Psoas muscle (tissue), 7 donors: ENCODE measurements at regions not wholly inside any gene's neighbourhood (a gene's known extent, or its start where the extent isn't known, plus 50 kb on each side); places are given as distances from the start of the nearest gene placed in this dataset.

Experiments
- ATAC-seq, 4 donors: fragments of 200-7000 bp; cut with Tn5 transposase; one replicate each; pipeline ENCODE4 v1.9.1; 2020; ENCODE audit warnings: moderate library complexity in 3 of 4, mild to moderate bottlenecking in 2 of 4
- DNase-seq, 2 donors: peaks; one replicate each; pipeline ENCODE4 v3.0.0-alpha.2; 2020
- H3K27ac ChIP-seq: fragments of 200-600 bp; one replicate; pipeline ENCODE4 v1.8.0; 2022
- H3K27me3 ChIP-seq, 3 donors: fragments of 200-600 bp in 1 of 3; one replicate each; pipeline versions ENCODE4 v1.6.1 to v1.8.0; 2013 to 2022; ENCODE audit warnings: low read length in 2 of 3, mild to moderate bottlenecking in 2 of 3, moderate library complexity in 1 of 3; ENCODE audit not compliant: insufficient read depth in 3 of 3
- H3K36me3 ChIP-seq, 2 donors: fragments of 200-600 bp in 1 of 2; one replicate each; pipeline versions ENCODE4 v1.6.1 to v1.8.0; 2013 to 2022; ENCODE audit warnings: low read depth in 1 of 2, mild to moderate bottlenecking in 1 of 2, moderate library complexity in 1 of 2; ENCODE audit not compliant: insufficient read depth in 1 of 2
- H3K4me1 ChIP-seq: fragments of 200-600 bp; one replicate; pipeline ENCODE4 v1.8.0; 2022
- H3K4me3 ChIP-seq: fragments of 200-600 bp; one replicate; pipeline ENCODE4 v1.8.0; 2022; ENCODE audit warnings: mild to moderate bottlenecking
- H3K9me3 ChIP-seq: fragments of 200-600 bp; one replicate; pipeline ENCODE4 v1.8.0; 2022
- WGBS, 3 donors: extraction: QIAGEN DNeasy Blood & Tissue Kit; methylation state at CpG; one replicate each; pipeline versions ENCODE4 v1.1.6 to v1.1.7; 2013; 5-methylcytosine and 5-hydroxymethylcytosine counted together
- intact Hi-C, 2 donors: fragments of 100-400 bp; cut with DNase I; formaldehyde crosslinking; loops; one replicate each; pipeline versions ENCODE4 v1.11.0 to v1.14.2; 2022
- TF ChIP-seq, protein P1 (sequence below): fragments of 200-600 bp; IDR thresholded peaks from one replicate; pipeline ENCODE4 v1.8.0; 2022; ENCODE audit warnings: antibody characterized with exemption
- donor health status: healthy with polysubstance abuse.
- donor health status: DM: no; HTN: no; CAD: no; lungs with moderate emphysema.
- donor health status: Bipolar disorder and iron deficiency.
- donor health status: healthy.
- donor health status: DM: yes; HTN: yes; CAD: no.
- donor health status: DM: no; HTN: no; CAD: no.
- donor health status: DM: yes; HTN: yes; CAD: no.

DNA sequence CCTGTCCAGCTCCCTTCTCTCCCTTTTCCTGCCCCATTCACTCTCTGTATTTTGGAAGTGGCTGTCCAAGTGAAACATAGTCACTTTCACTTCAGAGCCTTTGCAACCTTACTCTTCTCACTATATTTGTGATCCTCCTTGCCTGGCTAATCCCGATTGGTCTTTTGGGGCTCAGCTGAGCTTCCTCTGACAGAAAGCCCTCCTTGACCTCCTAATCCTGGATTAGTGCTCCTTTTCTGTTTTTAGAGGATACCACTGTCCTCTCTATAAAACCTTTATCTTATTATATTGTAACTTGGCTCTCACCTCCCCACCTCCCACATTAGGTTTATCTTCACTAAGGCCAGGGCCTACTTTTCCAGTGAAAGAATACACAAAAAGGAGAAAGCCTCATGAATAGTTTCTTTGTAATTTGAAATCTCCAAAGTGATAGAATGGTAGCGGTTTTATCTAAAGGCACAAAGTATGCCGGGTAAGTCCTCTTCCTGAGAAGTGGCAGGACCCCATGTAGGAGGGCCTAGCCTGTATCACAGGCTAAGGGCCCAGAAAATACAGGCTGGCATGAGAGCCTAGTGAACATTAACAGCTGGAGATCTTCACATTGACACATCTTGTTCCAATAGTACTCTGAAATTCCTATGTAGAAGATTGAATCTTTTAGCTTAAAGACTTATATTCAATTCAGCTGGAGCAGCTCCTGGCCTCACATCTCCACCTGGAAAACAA lies 83.1 kb upstream of the GAREM1 start:
- 80 to 86% (median 82%) methylated on average over 3 of the region's 3 CpGs for WGBS, 3 donors
- no peaks in the 10 kb centered on the region for H3K4me1 ChIP-seq
- DNase-seq (no peak), ATAC-seq (no peak)
- intact Hi-C loops, result loop anchor here (2.0 to 5.0 kb wide), 4 partner anchors 82 to 395 kb away; partner anchors contain the start of gene GAREM1 (in 1 of the 2)
- H3K4me3 ChIP-seq, result no peak overlapping the region
- H3K27ac ChIP-seq, result no peak overlapping the region
- no peaks in the 10 kb centered on the region for H3K27me3 ChIP-seq
- H3K9me3 ChIP-seq, result no peaks in the 10 kb centered on the region
- TF ChIP-seq, protein P1, sequence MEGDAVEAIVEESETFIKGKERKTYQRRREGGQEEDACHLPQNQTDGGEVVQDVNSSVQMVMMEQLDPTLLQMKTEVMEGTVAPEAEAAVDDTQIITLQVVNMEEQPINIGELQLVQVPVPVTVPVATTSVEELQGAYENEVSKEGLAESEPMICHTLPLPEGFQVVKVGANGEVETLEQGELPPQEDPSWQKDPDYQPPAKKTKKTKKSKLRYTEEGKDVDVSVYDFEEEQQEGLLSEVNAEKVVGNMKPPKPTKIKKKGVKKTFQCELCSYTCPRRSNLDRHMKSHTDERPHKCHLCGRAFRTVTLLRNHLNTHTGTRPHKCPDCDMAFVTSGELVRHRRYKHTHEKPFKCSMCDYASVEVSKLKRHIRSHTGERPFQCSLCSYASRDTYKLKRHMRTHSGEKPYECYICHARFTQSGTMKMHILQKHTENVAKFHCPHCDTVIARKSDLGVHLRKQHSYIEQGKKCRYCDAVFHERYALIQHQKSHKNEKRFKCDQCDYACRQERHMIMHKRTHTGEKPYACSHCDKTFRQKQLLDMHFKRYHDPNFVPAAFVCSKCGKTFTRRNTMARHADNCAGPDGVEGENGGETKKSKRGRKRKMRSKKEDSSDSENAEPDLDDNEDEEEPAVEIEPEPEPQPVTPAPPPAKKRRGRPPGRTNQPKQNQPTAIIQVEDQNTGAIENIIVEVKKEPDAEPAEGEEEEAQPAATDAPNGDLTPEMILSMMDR, result no peak
- no peaks in the 10 kb centered on the region for H3K36me3 ChIP-seq

DNA sequence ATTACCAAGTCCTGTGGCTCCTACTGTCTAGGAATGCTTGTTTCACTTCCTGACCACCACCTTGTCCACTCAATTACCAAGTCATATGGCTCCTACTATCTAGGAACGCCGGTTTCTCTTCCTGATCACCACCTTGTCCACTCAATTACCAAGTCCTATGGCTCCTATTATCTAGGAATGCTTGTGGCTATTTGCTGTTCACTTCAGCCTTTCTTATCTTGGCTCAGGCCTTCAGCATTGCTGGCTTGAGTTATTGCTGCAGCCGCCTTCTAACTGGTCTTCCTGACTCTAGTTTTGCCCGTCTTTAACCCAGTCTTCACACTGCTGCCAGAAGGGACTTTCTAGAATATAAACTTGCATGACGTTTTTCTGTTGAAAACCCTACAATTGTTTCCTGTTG lies 82.5 kb upstream of the GAREM1 start:
- H3K4me1 ChIP-seq, result no peaks in the 10 kb centered on the region
- ATAC-seq (no peak), DNase-seq (no peak)
- TF ChIP-seq, protein P1, result no peak
- no peaks in the 10 kb centered on the region for H3K36me3 ChIP-seq
- H3K27me3 ChIP-seq, result no peaks in the 10 kb centered on the region
- H3K27ac ChIP-seq, result no peak overlapping the region
- no peak overlapping the region for H3K4me3 ChIP-seq
- WGBS, 3 donors, result 80 to 83% (median 80%) methylated on average over 5 of the region's 5 CpGs
- intact Hi-C loops, result loop anchor here (2.0 to 5.0 kb wide), 4 partner anchors 81 to 394 kb away; partner anchors contain the start of gene GAREM1 (in 1 of the 2)
- H3K9me3 ChIP-seq, result no peaks in the 10 kb centered on the region

GRCh38 chr18:32552421-32553030 lies 81.8 kb upstream of the GAREM1 start:
- peak; percentile 71 to 90 (median 81) for ATAC-seq
- H3K4me3 ChIP-seq, result no peak overlapping the region
- no peaks in the 10 kb centered on the region for H3K36me3 ChIP-seq
- TF ChIP-seq, protein P1, result peak; percentile 90
- H3K27ac ChIP-seq, result no peak overlapping the region
- no peaks in the 10 kb centered on the region for H3K9me3 ChIP-seq
- H3K4me1 ChIP-seq, result no peaks in the 10 kb centered on the region
- DNase-seq, result no peak
- H3K27me3 ChIP-seq, result no peaks in the 10 kb centered on the region
- intact Hi-C loops, result loop anchor here (1.0 to 5.0 kb wide), 5 partner anchors 80 to 395 kb away; partner anchors contain the start of gene GAREM1 (in 1 of the 2)
- WGBS, 3 donors, result 9 to 19% (median 15%) methylated on average over 4 of the region's 4 CpGs

GRCh38 chr18:32550963-32551362 lies 80.3 kb upstream of the GAREM1 start:
- DNase-seq (no peak), ATAC-seq (no peak)
- Histone ChIP-seq H3K36me3 (no peaks in the 10 kb centered on the region), H3K9me3 (no peaks in the 10 kb centered on the region), H3K4me1 (no peaks in the 10 kb centered on the region), H3K27ac (no peak overlapping the region), H3K27me3 (no peaks in the 10 kb centered on the region), H3K4me3 (no peak overlapping the region)
- WGBS, 3 donors, result 52 to 60% (median 59%) methylated on average over 4 of the region's 4 CpGs
- TF ChIP-seq, protein P1, result no peak
- intact Hi-C loops, result loop anchor here (2.0 to 5.0 kb wide), 4 partner anchors 79 to 279 kb away; partner anchors contain the start of gene GAREM1 (in 1 of the 2)
